Osteoblast (primary cell): ENCODE measurements at regions not wholly inside any gene's neighbourhood (a gene's known extent, or its start where the extent isn't known, plus 50 kb on each side); places are given as distances from the start of the nearest gene placed in this dataset.

Source experiments
- DNase-seq: peaks from one replicate; pipeline ENCODE4 v3.0.0; 2011; ENCODE audit warnings: low spot score, mixed read lengths; ENCODE audit not compliant: insufficient read length; ENCODE audit errors: missing footprints
- H2AFZ ChIP-seq: 2 replicates; pipeline ENCODE4 v1.6.0; 2011; ENCODE audit warnings: mild to moderate bottlenecking, low read length
- H3K27ac ChIP-seq: 2 replicates; pipeline ENCODE4 v1.5.1; 2011; ENCODE audit warnings: mild to moderate bottlenecking, low read depth, low read length, moderate library complexity
- H3K27me3 ChIP-seq: 2 replicates; pipeline ENCODE4 v1.6.0; 2012; ENCODE audit warnings: mild to moderate bottlenecking, control low read depth, inconsistent platforms, low read length, moderate library complexity; ENCODE audit not compliant: insufficient read depth
- H3K36me3 ChIP-seq: 2 replicates; pipeline ENCODE4 v1.5.1; 2011; ENCODE audit warnings: mild to moderate bottlenecking, low read length, control low read depth, moderate library complexity; ENCODE audit not compliant: insufficient read depth
- H3K4me1 ChIP-seq: 2 replicates; pipeline ENCODE4 v1.5.1; 2011; ENCODE audit warnings: mild to moderate bottlenecking, low read length, control low read depth, moderate library complexity; ENCODE audit not compliant: insufficient read depth
- H3K4me2 ChIP-seq: 2 replicates; pipeline ENCODE4 v1.6.0; 2011; ENCODE audit warnings: mild to moderate bottlenecking, low read length; ENCODE audit not compliant: insufficient read depth
- H3K4me3 ChIP-seq: fragments of 200-600 bp; sonication (generic); 3 replicates; pipeline ENCODE4 v1.5.1; 2012; ENCODE audit warnings: mild to moderate bottlenecking, low read length, inconsistent platforms; ENCODE audit not compliant: insufficient read depth
- H3K79me2 ChIP-seq: 2 replicates; pipeline ENCODE4 v1.6.0; 2012; ENCODE audit warnings: mild to moderate bottlenecking, low read length, control low read depth, inconsistent platforms; ENCODE audit not compliant: insufficient read depth
- H3K9me3 ChIP-seq: 2 replicates; pipeline ENCODE4 v1.5.1; 2011; ENCODE audit warnings: low read depth, low read length, control low read depth
- H4K20me1 ChIP-seq: 2 replicates; pipeline ENCODE4 v1.6.0; 2012; ENCODE audit warnings: mild to moderate bottlenecking, low read length, control low read depth; ENCODE audit not compliant: insufficient read depth
- CTCF ChIP-seq: IDR thresholded peaks from 2 replicates; pipeline ENCODE4 v1.5.1; 2011; ENCODE audit warnings: mild to moderate bottlenecking, low read depth, low read length, moderate library complexity; ENCODE audit errors: extremely low read depth

DNA sequence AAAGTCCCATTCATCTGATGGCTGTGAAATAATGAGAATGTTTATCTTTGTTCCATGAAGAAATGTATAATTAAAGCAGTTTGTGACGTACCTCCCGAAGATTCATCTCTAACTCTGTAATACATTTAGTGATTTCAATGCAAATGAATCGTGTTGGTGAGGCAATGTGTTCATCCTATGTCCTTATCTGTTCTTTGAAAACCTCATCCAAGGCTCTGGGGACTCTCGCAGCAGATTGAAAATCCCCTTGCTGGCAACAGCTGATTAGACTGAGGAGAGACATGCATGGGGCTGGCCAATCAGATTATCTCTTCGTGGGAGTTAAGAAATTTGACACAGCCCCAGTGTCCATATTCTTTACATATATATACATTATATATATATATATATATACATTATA is 1095.4 kb upstream of the EEF2KMT start:
- Histone ChIP-seq H3K4me3 (no peak overlapping the region), H3K4me1 (no peaks in the 10 kb centered on the region), H3K79me2 (no peaks in the 10 kb centered on the region), H3K27me3 (no peaks in the 10 kb centered on the region), H2AFZ (no peak overlapping the region), H3K9me3 (peaks cover 3% of the 10 kb centered on the region), H4K20me1 (no peaks in the 10 kb centered on the region), H3K27ac (no peak overlapping the region), H3K4me2 (no peak overlapping the region), H3K36me3 (no peaks in the 10 kb centered on the region)
- DNase-seq, result no peak
- TF ChIP-seq CTCF, result no peak

DNA sequence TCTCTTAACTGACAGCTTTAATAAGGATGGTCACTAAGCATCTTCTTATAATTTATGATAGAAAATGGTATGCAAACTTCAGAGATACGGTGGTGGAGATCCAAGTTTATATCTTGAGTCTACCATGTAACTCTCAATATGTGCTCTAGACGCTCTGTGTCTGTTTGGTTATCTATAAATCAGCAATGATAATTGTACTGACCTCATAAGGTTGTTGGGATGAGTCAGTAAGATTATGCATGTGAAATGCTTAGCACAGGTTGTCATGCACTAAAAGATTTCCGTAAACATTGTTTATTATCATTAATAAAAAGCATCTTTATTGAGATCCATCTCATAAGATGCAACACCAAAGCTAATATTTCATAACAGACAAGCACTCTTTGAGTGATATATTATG is 1094.9 kb upstream of the EEF2KMT start:
- Histone ChIP-seq H3K27ac (no peak overlapping the region), H3K4me2 (no peak overlapping the region), H3K36me3 (no peaks in the 10 kb centered on the region), H3K9me3 (peaks cover 3% of the 10 kb centered on the region), H3K4me3 (no peak overlapping the region), H2AFZ (no peak overlapping the region), H3K4me1 (no peaks in the 10 kb centered on the region), H3K27me3 (no peaks in the 10 kb centered on the region), H4K20me1 (no peaks in the 10 kb centered on the region), H3K79me2 (no peaks in the 10 kb centered on the region)
- no peak for TF ChIP-seq CTCF
- DNase-seq, result no peak

GRCh38 chr16:6190776-6191175 is 1093.2 kb upstream of the EEF2KMT start:
- H3K27me3 ChIP-seq, result no peaks in the 10 kb centered on the region
- no peaks in the 10 kb centered on the region for H3K79me2 ChIP-seq
- H3K4me3 ChIP-seq, result no peak overlapping the region
- H3K4me1 ChIP-seq, result no peaks in the 10 kb centered on the region
- no peak overlapping the region for H3K27ac ChIP-seq
- no peaks in the 10 kb centered on the region for H4K20me1 ChIP-seq
- H2AFZ ChIP-seq, result no peak overlapping the region
- no peak overlapping the region for H3K4me2 ChIP-seq
- no peak for TF ChIP-seq CTCF
- H3K36me3 ChIP-seq, result no peaks in the 10 kb centered on the region
- H3K9me3 ChIP-seq, result peaks cover 3% of the 10 kb centered on the region
- no peak for DNase-seq

DNA sequence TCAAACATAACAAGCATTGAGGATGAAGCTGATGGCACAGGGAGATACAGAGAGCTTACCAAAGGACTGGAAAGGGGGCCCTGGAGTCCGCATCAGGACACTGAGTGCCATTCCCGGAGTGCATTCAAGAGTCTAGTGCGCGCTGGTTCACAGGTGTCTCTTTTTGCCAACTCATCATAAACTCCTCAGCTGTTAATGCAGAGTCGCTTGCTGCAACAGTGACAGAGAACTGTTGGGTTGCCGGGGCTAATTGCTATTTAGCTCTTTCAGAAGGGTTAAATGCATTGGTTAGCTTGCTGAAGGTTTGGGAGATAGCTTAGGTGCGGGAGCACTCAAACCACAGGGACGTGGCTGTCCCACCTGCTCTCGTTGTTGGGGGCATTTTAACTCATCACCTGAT is 1091.6 kb upstream of the EEF2KMT start:
- no peak overlapping the region for H2AFZ ChIP-seq
- TF ChIP-seq CTCF, result no peak
- H3K36me3 ChIP-seq, result no peaks in the 10 kb centered on the region
- H3K4me3 ChIP-seq, result no peak overlapping the region
- no peaks in the 10 kb centered on the region for H3K4me1 ChIP-seq
- H3K4me2 ChIP-seq, result no peak overlapping the region
- no peaks in the 10 kb centered on the region for H3K79me2 ChIP-seq
- peaks cover 3% of the 10 kb centered on the region for H3K9me3 ChIP-seq
- no peaks in the 10 kb centered on the region for H3K27me3 ChIP-seq
- no peak for DNase-seq
- no peaks in the 10 kb centered on the region for H4K20me1 ChIP-seq
- H3K27ac ChIP-seq, result no peak overlapping the region
